Astrocyte (in vitro differentiated cells and primary cell): ENCODE measurements at regions not wholly inside any gene's neighbourhood (a gene's known extent, or its start where the extent isn't known, plus 50 kb on each side); places are given as distances from the start of the nearest gene placed in this dataset.

Experiments
- DNase-seq: peaks from one replicate; pipeline ENCODE4 v3.0.0-alpha.2; 2010; ENCODE audit warnings: low read depth
- FAIRE-seq: peaks from 2 replicates; lab custom pipeline; 2011; peaks lifted over from hg19 to GRCh38; lab: Jason Lieb, UNC
- H2AFZ ChIP-seq: 2 replicates; pipeline ENCODE4 v1.6.0; 2012; ENCODE audit warnings: low read depth, low read length, inconsistent platforms
- H3K27ac ChIP-seq: 2 replicates; pipeline ENCODE4 v1.5.1; 2011; ENCODE audit warnings: low read depth, low read length, inconsistent platforms
- H3K27me3 ChIP-seq: 2 replicates; pipeline ENCODE4 v1.6.0; 2011; ENCODE audit warnings: low read length, inconsistent platforms; ENCODE audit not compliant: insufficient read depth
- H3K36me3 ChIP-seq: 2 replicates; pipeline ENCODE4 v1.5.1; 2011; ENCODE audit warnings: low read length, inconsistent platforms; ENCODE audit not compliant: insufficient read depth
- H3K4me1 ChIP-seq: 2 replicates; pipeline ENCODE4 v1.5.1; 2011; ENCODE audit warnings: low read length, inconsistent platforms; ENCODE audit not compliant: insufficient read depth
- H3K4me2 ChIP-seq: 2 replicates; pipeline ENCODE4 v1.6.0; 2012; ENCODE audit warnings: low read length, inconsistent platforms
- H3K4me3 ChIP-seq: 2 replicates; pipeline ENCODE4 v1.5.1; 2011; ENCODE audit warnings: low read depth, mild to moderate bottlenecking, low read length, inconsistent platforms; ENCODE audit not compliant: insufficient read depth
- H3K79me2 ChIP-seq: 2 replicates; pipeline ENCODE4 v1.6.0; 2012; ENCODE audit warnings: mild to moderate bottlenecking, low read length, inconsistent platforms; ENCODE audit not compliant: insufficient read depth
- H3K9ac ChIP-seq: 2 replicates; pipeline ENCODE4 v1.6.0; 2012; ENCODE audit warnings: mild to moderate bottlenecking, low read length, inconsistent platforms
- H3K9me3 ChIP-seq: 2 replicates; pipeline ENCODE4 v1.5.1; 2012; ENCODE audit warnings: low read depth, mild to moderate bottlenecking, low read length, inconsistent platforms; ENCODE audit not compliant: insufficient read depth
- H4K20me1 ChIP-seq: 2 replicates; pipeline ENCODE4 v1.6.0; 2012; ENCODE audit warnings: low read length, inconsistent platforms; ENCODE audit not compliant: insufficient read depth
- H3K27ac Mint-ChIP-seq: one replicate; pipeline ENCODE4 v1.8.0; 2021; ENCODE audit warnings: mild to moderate bottlenecking, mixed read lengths; ENCODE audit not compliant: unreplicated experiment
- H3K27me3 Mint-ChIP-seq: one replicate; pipeline ENCODE4 v1.8.0; 2021; ENCODE audit warnings: low read depth, mixed read lengths; ENCODE audit not compliant: unreplicated experiment
- H3K36me3 Mint-ChIP-seq: one replicate; pipeline ENCODE4 v1.8.0; 2021; ENCODE audit warnings: low read depth, mixed read lengths; ENCODE audit not compliant: unreplicated experiment
- H3K4me1 Mint-ChIP-seq: one replicate; pipeline ENCODE4 v1.8.0; 2021; ENCODE audit warnings: low read depth, mixed read lengths; ENCODE audit not compliant: unreplicated experiment
- H3K4me3 Mint-ChIP-seq: one replicate; pipeline ENCODE4 v1.8.0; 2021; ENCODE audit warnings: mild to moderate bottlenecking, moderate library complexity, mixed read lengths; ENCODE audit not compliant: unreplicated experiment
- H3K9me3 Mint-ChIP-seq: one replicate; pipeline ENCODE4 v1.8.0; 2021; ENCODE audit warnings: mild to moderate bottlenecking, mixed read lengths; ENCODE audit not compliant: unreplicated experiment
- CTCF ChIP-seq: IDR thresholded peaks from 2 replicates; pipeline ENCODE4 v1.5.1; 2011; ENCODE audit warnings: low read depth, mild to moderate bottlenecking, inconsistent platforms, low read length, moderate library complexity; ENCODE audit not compliant: insufficient read depth
- EZH2 ChIP-seq: IDR thresholded peaks from 2 replicates; pipeline ENCODE4 v1.6.1; 2012; ENCODE audit warnings: mild to moderate bottlenecking, low read length, inconsistent platforms; ENCODE audit not compliant: insufficient read depth

DNA sequence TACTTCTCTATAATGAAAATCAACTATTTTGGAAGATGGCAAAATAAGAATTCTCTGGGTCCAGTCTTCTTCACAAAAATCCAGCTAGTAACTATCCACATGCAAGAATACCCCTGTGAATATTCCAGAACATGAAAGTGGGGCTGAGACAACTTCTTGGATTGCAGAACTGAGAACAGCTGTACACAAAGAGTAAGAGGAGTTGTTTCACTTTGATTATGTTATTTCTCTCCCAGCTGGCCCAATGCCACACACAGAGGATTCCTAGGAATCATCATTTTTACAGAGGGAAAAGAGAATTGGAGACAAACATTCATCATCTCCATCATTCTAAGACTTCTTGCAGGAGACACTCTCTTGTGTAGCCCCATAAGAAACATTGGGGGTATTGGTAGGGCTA is 782.2 kb upstream of the LCORL start:
- no peak overlapping the region for H3K4me2 ChIP-seq
- H3K27me3 ChIP-seq, result no peaks in the 10 kb centered on the region
- no peak overlapping the region for H3K27ac Mint-ChIP-seq
- H3K4me1 Mint-ChIP-seq, result no peaks in the 10 kb centered on the region
- H3K9me3 Mint-ChIP-seq, result no peaks in the 10 kb centered on the region
- no peak for DNase-seq
- no peaks in the 10 kb centered on the region for H3K4me1 ChIP-seq
- H3K9me3 ChIP-seq, result no peaks in the 10 kb centered on the region
- no peak overlapping the region for H3K27ac ChIP-seq
- no peak overlapping the region for H3K4me3 Mint-ChIP-seq
- H4K20me1 ChIP-seq, result no peaks in the 10 kb centered on the region
- no peaks in the 10 kb centered on the region for H3K27me3 Mint-ChIP-seq
- H3K36me3 Mint-ChIP-seq, result no peaks in the 10 kb centered on the region
- no peak overlapping the region for H3K9ac ChIP-seq
- no peaks in the 10 kb centered on the region for H3K36me3 ChIP-seq
- no peak for TF ChIP-seq EZH2
- no peak for TF ChIP-seq CTCF
- no peak overlapping the region for H2AFZ ChIP-seq
- no peaks in the 10 kb centered on the region for H3K79me2 ChIP-seq
- no peak overlapping the region for H3K4me3 ChIP-seq
- FAIRE-seq, result no peak

DNA sequence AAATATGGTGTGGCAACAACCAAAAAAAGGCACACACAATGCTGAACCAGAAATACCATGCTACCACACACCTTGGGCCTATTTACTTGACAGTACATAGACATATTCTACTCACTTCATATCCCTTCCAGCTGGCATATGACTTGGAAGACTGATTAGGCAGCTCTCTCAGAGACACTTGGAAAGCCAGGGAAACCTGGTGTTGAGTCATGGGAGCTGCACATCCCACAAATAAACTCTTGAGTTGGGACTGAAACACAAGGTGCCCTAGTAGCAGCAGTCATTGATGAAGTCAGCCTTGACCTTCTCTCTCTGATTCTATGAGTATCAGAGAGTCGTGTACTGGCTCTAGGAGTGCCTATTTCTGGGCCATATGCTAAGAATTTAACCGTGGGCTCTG is 776.6 kb upstream of the LCORL start:
- H3K9me3 Mint-ChIP-seq, result no peaks in the 10 kb centered on the region
- H3K4me3 Mint-ChIP-seq, result no peak overlapping the region
- H3K4me3 ChIP-seq, result no peak overlapping the region
- H3K9ac ChIP-seq, result no peak overlapping the region
- FAIRE-seq (no peak), DNase-seq (no peak)
- no peaks in the 10 kb centered on the region for H3K36me3 Mint-ChIP-seq
- H3K9me3 ChIP-seq, result no peaks in the 10 kb centered on the region
- no peak overlapping the region for H3K27ac Mint-ChIP-seq
- no peak for TF ChIP-seq CTCF
- no peak for TF ChIP-seq EZH2
- H3K4me1 Mint-ChIP-seq, result no peaks in the 10 kb centered on the region
- H3K4me2 ChIP-seq, result no peak overlapping the region
- H3K79me2 ChIP-seq, result no peaks in the 10 kb centered on the region
- H3K27me3 Mint-ChIP-seq, result no peaks in the 10 kb centered on the region
- no peak overlapping the region for H2AFZ ChIP-seq
- H3K27me3 ChIP-seq, result no peaks in the 10 kb centered on the region
- H3K4me1 ChIP-seq, result no peaks in the 10 kb centered on the region
- H3K27ac ChIP-seq, result no peak overlapping the region
- no peaks in the 10 kb centered on the region for H3K36me3 ChIP-seq
- H4K20me1 ChIP-seq, result no peaks in the 10 kb centered on the region

GRCh38 chr4:18795794-18796193 is 774.2 kb upstream of the LCORL start:
- Mint-ChIP-seq H3K9me3 (no peaks in the 10 kb centered on the region), H3K27ac (no peak overlapping the region), H3K4me3 (no peak overlapping the region), H3K4me1 (no peaks in the 10 kb centered on the region), H3K27me3 (no peaks in the 10 kb centered on the region), H3K36me3 (no peaks in the 10 kb centered on the region)
- TF ChIP-seq EZH2, result no peak
- no peak for TF ChIP-seq CTCF
- H3K4me1 ChIP-seq, result no peaks in the 10 kb centered on the region
- no peaks in the 10 kb centered on the region for H4K20me1 ChIP-seq
- H3K9me3 ChIP-seq, result no peaks in the 10 kb centered on the region
- H3K4me3 ChIP-seq, result no peak overlapping the region
- no peak for FAIRE-seq
- no peak overlapping the region for H2AFZ ChIP-seq
- H3K79me2 ChIP-seq, result no peaks in the 10 kb centered on the region
- no peak for DNase-seq
- no peak overlapping the region for H3K27ac ChIP-seq
- no peak overlapping the region for H3K4me2 ChIP-seq
- H3K27me3 ChIP-seq, result no peaks in the 10 kb centered on the region
- no peaks in the 10 kb centered on the region for H3K36me3 ChIP-seq
- H3K9ac ChIP-seq, result no peak overlapping the region
